HCT116 (cell line): ENCODE measurements at regions not wholly inside any gene's neighbourhood (a gene's known extent, or its start where the extent isn't known, plus 50 kb on each side); places are given as distances from the start of the nearest gene placed in this dataset.

Source experiments
- ATAC-seq: fragments of 200-7000 bp; cut with Tn5 transposase; 2 replicates; pipeline ENCODE4 v1.9.1; 2020; ENCODE audit warnings: mild to moderate bottlenecking, moderate library complexity
- BruUV-seq: library from RNA; stranded (reverse); fragments of 400-500 nt; replicated peaks from 2 replicates; lab custom pipeline; 2021; lab: Mats Ljungman, UMichigan
- CTCF ChIA-PET: fragments of 300-600 bp; sonication (Branson Sonifier 250); formaldehyde crosslinking; loops from one replicate; lab custom pipeline; 2021; ENCODE audit warnings: antibody characterized with exemption; lab: Charles Lee
- POLR2A ChIA-PET: fragments of 300-600, 350-600 bp; sonication (Branson Sonifier 250); formaldehyde crosslinking; loops from one replicate; lab custom pipeline; 2021; ENCODE audit warnings: antibody characterized with exemption; lab: Charles Lee
- RAD21 ChIA-PET, 2 experiments: fragments of 300-600 bp; sonication (Branson Sonifier 250); formaldehyde crosslinking; loops; one replicate each; lab custom pipeline; 2023; ENCODE audit warnings: low total read pairs in 2 of 2; ENCODE audit not compliant: uncharacterized antibody in 2 of 2, unreplicated experiment in 2 of 2, low non-redundant PET in 1 of 2; lab: Charles Lee
- DNase-seq: peaks from one replicate; pipeline ENCODE4 v3.0.0-alpha.2; 2010; ENCODE audit warnings: low read depth, low spot score
- H2AFZ ChIP-seq: fragments of 200-600 bp; shearing (Covaris generic), sonication (generic); 2 replicates; pipeline ENCODE4 v1.6.1; 2017; ENCODE audit warnings: low read depth, mixed run types, mixed read lengths, antibody characterized with exemption, low read length; ENCODE audit not compliant: poor library complexity, severe bottlenecking
- H3K27ac ChIP-seq: 2 replicates; pipeline ENCODE4 v1.5.1; 2012; ENCODE audit warnings: low read depth, low read length
- H3K27me3 ChIP-seq: fragments of 200-600 bp; sonication (generic); 2 replicates; pipeline ENCODE4 v1.6.1; 2016; ENCODE audit warnings: mixed run types, low read length, mixed read lengths; ENCODE audit not compliant: insufficient read depth
- H3K36me3 ChIP-seq, 2 experiments: fragments of 200-500 bp in 1 of 2; fragments of 200-600 bp in 1 of 2; sonication (Bioruptor generic) in 1 of 2; sonication (generic) in 1 of 2; 2 replicates each; pipeline versions ENCODE4 v1.5.1 to v1.6.1; 2014 to 2016; ENCODE audit warnings: low read length in 2 of 2, inconsistent platforms in 1 of 2, mixed read lengths in 1 of 2, mixed run types in 1 of 2; ENCODE audit not compliant: insufficient read depth in 2 of 2, control insufficient read depth in 1 of 2
- H3K4me1 ChIP-seq, 2 experiments: fragments of 200-600 bp in 1 of 2; sonication (generic) in 1 of 2; 2 replicates each; pipeline versions ENCODE4 v1.5.1 to v1.6.1; 2012 to 2017; ENCODE audit warnings: low read length in 2 of 2, inconsistent platforms in 1 of 2, mild to moderate bottlenecking in 1 of 2, mixed read lengths in 1 of 2, mixed run types in 1 of 2, moderate library complexity in 1 of 2; ENCODE audit not compliant: insufficient read depth in 2 of 2, control insufficient read depth in 1 of 2
- H3K4me2 ChIP-seq: fragments of 200-600 bp; sonication (generic); 2 replicates; pipeline ENCODE4 v1.6.1; 2017; ENCODE audit warnings: mixed run types, low read length, mixed read lengths
- H3K4me3 ChIP-seq, 2 experiments: fragments of 200-600 bp in 1 of 2; sonication (generic) in 1 of 2; replicated peaks in 1 of 2; 2 replicates each; pipeline ENCODE4 v1.5.1; 2011 to 2016; ENCODE audit warnings: low read length in 2 of 2, control low read depth in 1 of 2, low read depth in 1 of 2, mild to moderate bottlenecking in 1 of 2, mixed read lengths in 1 of 2, mixed run types in 1 of 2
- H3K79me2 ChIP-seq: fragments of 200-600 bp; sonication (generic); 2 replicates; pipeline ENCODE4 v1.6.1; 2017; ENCODE audit warnings: mild to moderate bottlenecking, mixed run types, low read length, moderate library complexity, mixed read lengths; ENCODE audit not compliant: insufficient read depth
- H3K9ac ChIP-seq: fragments of 200-600 bp; sonication (generic); 2 replicates; pipeline ENCODE4 v1.6.1; 2016; ENCODE audit warnings: low read length, mixed read lengths
- H3K9me2 ChIP-seq: fragments of 200-600 bp; sonication (generic), shearing (Covaris generic); 2 replicates; pipeline ENCODE4 v1.6.1; 2017; ENCODE audit warnings: mixed run types, mild to moderate bottlenecking, moderate library complexity; ENCODE audit not compliant: insufficient read depth
- H3K9me3 ChIP-seq, 2 experiments: fragments of 200-500 bp in 1 of 2; fragments of 200-600 bp in 1 of 2; sonication (Bioruptor generic) in 1 of 2; sonication (generic) in 1 of 2; 2 replicates each; pipeline ENCODE4 v1.6.1; 2014 to 2017; ENCODE audit warnings: low read length in 2 of 2, mixed read lengths in 2 of 2, inconsistent platforms in 1 of 2, low read depth in 1 of 2, mild to moderate bottlenecking in 1 of 2, mixed run types in 1 of 2, moderate library complexity in 1 of 2; ENCODE audit not compliant: control insufficient read depth in 1 of 2, insufficient read depth in 1 of 2
- H4K20me1 ChIP-seq: fragments of 200-600 bp; sonication (generic), shearing (Covaris generic); 2 replicates; pipeline ENCODE4 v1.6.1; 2017; ENCODE audit warnings: mixed run types, mild to moderate bottlenecking, moderate library complexity; ENCODE audit not compliant: insufficient read depth
- ATF3 ChIP-seq: IDR thresholded peaks from 2 replicates; pipeline ENCODE4 v1.6.1; 2012
- CEBPB ChIP-seq: IDR thresholded peaks from 2 replicates; pipeline ENCODE4 v1.6.1; 2012; ENCODE audit warnings: low read depth
- EZH2 ChIP-seq: fragments of 200-600 bp; sonication (generic); IDR thresholded peaks from 2 replicates; pipeline ENCODE4 v1.6.1; 2017; ENCODE audit warnings: antibody characterized with exemption, mixed run types
- EZH2phosphoT487 ChIP-seq: fragments of 200-600 bp; IDR thresholded peaks from 2 replicates; pipeline ENCODE4 v1.6.1; 2018; ENCODE audit warnings: antibody characterized with exemption, borderline replicate concordance
- FOSL1 ChIP-seq: IDR thresholded peaks from 2 replicates; pipeline ENCODE4 v1.6.1; 2012; ENCODE audit warnings: low read depth
- JUND ChIP-seq: IDR thresholded peaks from 2 replicates; pipeline ENCODE4 v1.6.1; 2012
- MAX ChIP-seq: IDR thresholded peaks from 2 replicates; pipeline ENCODE4 v1.6.1; 2012
- POLR2AphosphoS5 ChIP-seq: IDR thresholded peaks from 2 replicates; pipeline ENCODE4 v1.6.1; 2011; ENCODE audit warnings: mild to moderate bottlenecking, low read depth, low read length, moderate library complexity
- RAD21 ChIP-seq: IDR thresholded peaks from 2 replicates; pipeline ENCODE4 v1.6.1; 2012; ENCODE audit warnings: low read depth, mild to moderate bottlenecking
- REST ChIP-seq: IDR thresholded peaks from 2 replicates; pipeline ENCODE4 v1.6.1; 2012; ENCODE audit warnings: low read depth
- TCF7L2 ChIP-seq: IDR thresholded peaks from 2 replicates; pipeline ENCODE4 v1.7.0; 2011; ENCODE audit warnings: borderline replicate concordance, inconsistent platforms; ENCODE audit not compliant: insufficient read depth, insufficient read length; ENCODE audit errors: extremely low read depth
- YY1 ChIP-seq: IDR thresholded peaks from 2 replicates; pipeline ENCODE4 v1.6.1; 2011; ENCODE audit warnings: low read length, low read depth, moderate library complexity, mild to moderate bottlenecking; ENCODE audit not compliant: insufficient replicate concordance; ENCODE audit errors: extremely low read depth
- ZBTB33 ChIP-seq: IDR thresholded peaks from 2 replicates; pipeline ENCODE4 v1.6.1; 2011; ENCODE audit warnings: mild to moderate bottlenecking, low read length, moderate library complexity; ENCODE audit not compliant: insufficient replicate concordance; ENCODE audit errors: extremely low read depth
- ZNF274 ChIP-seq: fragments of 200-500 bp; sonication (Bioruptor generic); IDR thresholded peaks from 2 replicates; pipeline ENCODE4 v1.6.1; 2014; ENCODE audit warnings: mild to moderate bottlenecking, low read depth, low read length, inconsistent platforms
- intact Hi-C: fragments of 100-400 bp; cut with micrococcal nuclease; formaldehyde crosslinking; loops from 2 replicates; pipeline ENCODE4 v1.10.0; 2022

GRCh38 chr12:63250486-63250885 is 99.5 kb upstream of the AVPR1A start:
- intact Hi-C loops: no loop called here
- ChIA-PET CTCF (no interaction called here), POLR2A (no interaction called here), RAD21 (no interaction called here)
- no peaks in the 10 kb centered on the region for H3K9me3 ChIP-seq
- no peaks in the 10 kb centered on the region for H4K20me1 ChIP-seq
- ATAC-seq (no peak), DNase-seq (no peak)
- H3K4me3 ChIP-seq: no peak overlapping the region
- H2AFZ ChIP-seq: no peak overlapping the region
- TF ChIP-seq EZH2: no peak
- no peak for TF ChIP-seq FOSL1
- TF ChIP-seq CEBPB: no peak
- TF ChIP-seq JUND: no peak
- no peak for TF ChIP-seq TCF7L2
- no peak for TF ChIP-seq YY1
- TF ChIP-seq REST: no peak
- no peak for TF ChIP-seq ZBTB33
- no peak for TF ChIP-seq MAX
- no peak for TF ChIP-seq ZNF274
- no peak for TF ChIP-seq RAD21
- TF ChIP-seq ATF3: no peak
- no peak for TF ChIP-seq EZH2phosphoT487
- TF ChIP-seq POLR2AphosphoS5: no peak
- no peak overlapping the region for H3K27ac ChIP-seq
- no TSS peak for BruUV-seq
- no peaks in the 10 kb centered on the region for H3K79me2 ChIP-seq
- H3K27me3 ChIP-seq: no peaks in the 10 kb centered on the region
- H3K36me3 ChIP-seq: no peaks in the 10 kb centered on the region
- no peak overlapping the region for H3K9ac ChIP-seq
- no peak overlapping the region for H3K4me2 ChIP-seq
- no peaks in the 10 kb centered on the region for H3K9me2 ChIP-seq
- H3K4me1 ChIP-seq: no peaks in the 10 kb centered on the region
